GM20431 (cell line): ENCODE measurements at regions not wholly inside any gene's neighbourhood (a gene's known extent, or its start where the extent isn't known, plus 50 kb on each side); places are given as distances from the start of the nearest gene placed in this dataset.

ENCODE experiments used
- in situ Hi-C: fragments of 300-500 bp; cut with MseI, MboI; formaldehyde crosslinking; loops from one replicate; pipeline ENCODE4 v1.15.0; 2020; ENCODE audit warnings: low sequenced_read_pairs; ENCODE audit not compliant: unreplicated experiment

DNA sequence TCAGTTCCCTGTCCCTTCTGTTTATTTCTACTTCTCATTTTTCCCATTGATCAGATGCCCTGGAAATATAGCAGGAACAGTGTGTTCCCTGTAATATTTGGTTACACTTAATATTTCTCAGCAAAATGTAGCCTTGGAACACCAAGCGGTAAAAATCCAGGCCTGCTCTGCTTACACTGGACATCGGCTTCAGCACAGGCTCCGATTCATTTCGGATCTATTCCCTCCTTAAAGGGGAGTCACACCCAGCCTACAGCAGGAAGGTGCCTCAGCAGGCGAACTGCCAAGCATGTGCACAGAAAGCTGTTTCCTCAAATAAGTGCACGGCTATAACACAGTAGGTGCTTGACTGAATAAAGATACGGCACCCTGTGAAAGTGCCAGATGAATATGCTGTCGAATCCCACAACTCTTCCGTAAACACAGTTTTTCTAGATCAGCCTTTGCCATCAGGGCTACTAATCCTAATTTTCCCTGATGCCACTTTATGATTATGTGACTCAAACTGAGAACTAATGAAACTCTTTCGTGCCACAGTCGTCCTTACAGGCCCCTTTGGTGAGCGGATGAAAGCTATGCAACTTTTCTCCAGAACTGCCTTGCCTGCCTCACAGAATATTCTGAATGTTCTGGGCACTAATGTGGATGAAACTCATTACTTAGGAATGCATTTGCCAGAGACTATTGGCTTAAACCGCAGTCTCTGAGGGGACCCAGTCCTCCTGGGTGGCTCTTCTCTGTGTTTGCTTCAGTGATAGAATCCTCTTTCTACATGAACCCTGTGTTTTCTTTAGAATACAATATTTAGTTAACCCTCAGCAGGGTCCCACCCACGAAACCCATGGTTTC is 275.5 kb upstream of the RUNX1 start:
- in situ Hi-C loops: no loop called here

GRCh38 chr21:35323947-35324346 is 274.8 kb upstream of the RUNX1 start:
- in situ Hi-C loops: no loop called here

DNA sequence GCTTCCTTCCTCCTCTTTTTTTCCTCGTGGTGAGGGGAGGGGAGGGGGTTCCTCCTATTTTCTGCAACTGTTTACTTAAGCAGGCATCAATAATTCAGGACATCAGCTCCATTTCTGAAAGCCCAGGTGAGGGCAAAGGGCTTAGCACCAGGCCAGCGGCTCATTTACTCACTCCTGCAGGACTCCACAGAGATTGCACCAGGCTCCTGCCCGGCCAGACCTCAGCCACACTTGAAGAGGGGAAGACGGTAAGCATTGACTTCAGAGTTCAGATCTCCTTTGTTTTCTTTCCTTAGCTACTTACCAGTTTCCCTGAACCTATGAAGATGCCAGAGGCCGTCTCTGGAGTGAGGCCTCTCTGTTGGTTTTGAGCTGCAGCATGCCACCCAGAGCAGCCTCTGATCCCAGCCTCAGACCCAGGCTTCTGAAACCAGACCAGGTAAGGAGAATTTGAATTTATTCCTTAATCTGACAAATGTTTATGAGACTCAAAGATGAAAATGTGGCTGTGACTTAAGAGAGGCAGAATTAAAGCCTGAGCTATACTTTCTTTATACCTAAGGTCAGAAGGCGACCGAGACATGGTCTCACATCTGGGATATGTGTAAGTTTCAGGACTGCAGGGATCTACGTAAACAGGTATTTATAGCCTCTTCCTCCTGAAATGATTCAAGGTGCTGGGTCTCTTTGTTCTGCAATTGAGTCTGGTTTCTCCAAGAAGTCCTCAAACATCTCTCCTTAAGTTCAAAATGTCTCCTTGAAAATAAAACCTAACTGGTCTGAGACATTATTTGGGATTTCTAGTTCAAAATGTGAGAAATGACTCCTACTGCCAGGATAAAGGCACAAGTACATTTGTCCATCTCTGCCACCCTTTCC is 272.5 kb upstream of the RUNX1 start:
- in situ Hi-C loops: no loop called here

DNA sequence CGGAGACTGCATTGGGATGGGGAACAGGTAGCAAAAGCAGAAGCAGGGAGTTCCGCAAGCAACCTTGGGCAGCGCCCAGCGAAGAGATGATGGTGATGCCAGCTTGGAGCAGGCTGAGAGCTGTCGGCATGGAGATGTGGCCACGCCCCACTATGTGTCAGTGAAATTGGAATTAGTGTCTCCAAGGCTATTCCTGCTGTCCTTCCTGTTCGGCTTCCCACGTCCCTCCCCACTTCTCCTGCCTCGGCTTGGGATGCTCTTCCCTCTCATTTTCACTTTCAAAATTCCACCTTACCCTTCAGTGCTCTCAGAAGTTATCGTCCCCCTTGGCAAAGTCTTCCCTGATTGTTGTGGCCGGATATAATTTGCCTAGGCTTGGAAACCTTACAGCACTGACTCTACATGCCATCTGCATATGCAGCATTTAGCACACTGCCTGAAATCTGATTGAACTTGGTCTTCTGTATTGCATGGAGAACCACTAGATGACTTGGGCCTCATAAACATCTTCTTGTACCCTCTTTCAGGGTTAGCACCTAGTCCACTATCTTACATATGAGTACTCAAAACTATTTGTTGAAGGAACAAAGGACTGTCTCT is 270.7 kb upstream of the RUNX1 start:
- in situ Hi-C loops: no loop called here

DNA sequence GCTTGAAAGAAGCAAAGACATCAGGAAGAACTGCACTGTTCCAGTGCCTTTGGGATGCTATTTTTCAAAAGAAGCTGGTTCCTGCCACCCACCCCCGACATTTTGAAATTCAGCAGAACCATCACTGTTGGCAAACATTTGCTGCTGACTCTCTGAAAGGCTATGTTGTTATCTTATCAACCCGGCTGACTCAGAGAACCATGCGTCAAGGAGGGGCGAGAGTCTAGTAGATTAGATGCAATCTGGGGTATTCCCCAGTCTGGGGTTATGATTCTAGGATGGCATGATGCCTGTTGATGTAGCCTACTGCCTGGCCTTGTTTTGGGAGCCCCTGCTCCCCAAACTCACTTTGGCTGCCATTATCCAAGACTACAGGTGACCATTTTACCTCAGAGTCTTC is 267.8 kb upstream of the RUNX1 start:
- in situ Hi-C loops: no loop called here

DNA sequence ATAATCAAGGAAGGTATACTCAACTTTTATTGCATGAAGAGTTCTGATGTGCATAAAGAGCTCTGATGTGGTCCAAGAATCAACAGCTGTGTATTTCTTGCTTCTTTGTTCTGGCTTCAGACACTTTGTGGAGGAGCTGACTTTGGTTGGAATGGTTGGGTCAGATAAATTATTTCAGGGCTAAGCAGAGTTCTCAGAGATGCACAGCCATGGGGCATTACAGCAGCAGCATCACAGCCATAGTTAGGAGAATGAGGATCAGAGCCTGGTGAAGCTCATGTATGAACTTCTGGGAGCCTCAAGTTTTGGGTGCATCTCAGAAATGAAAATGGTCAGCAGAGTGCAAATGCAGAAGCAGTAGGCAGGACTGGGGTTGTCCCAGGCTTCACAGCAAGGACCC is 267.4 kb upstream of the RUNX1 start:
- in situ Hi-C loops: no loop called here

- in situ Hi-C loops: no loop called here
These were observed 265.9 kb upstream of the RUNX1 start for GRCh38 chr21:35314857-35315582.

GRCh38 chr21:35311985-35312384 is 262.9 kb upstream of the RUNX1 start:
- in situ Hi-C loops: no loop called here

DNA sequence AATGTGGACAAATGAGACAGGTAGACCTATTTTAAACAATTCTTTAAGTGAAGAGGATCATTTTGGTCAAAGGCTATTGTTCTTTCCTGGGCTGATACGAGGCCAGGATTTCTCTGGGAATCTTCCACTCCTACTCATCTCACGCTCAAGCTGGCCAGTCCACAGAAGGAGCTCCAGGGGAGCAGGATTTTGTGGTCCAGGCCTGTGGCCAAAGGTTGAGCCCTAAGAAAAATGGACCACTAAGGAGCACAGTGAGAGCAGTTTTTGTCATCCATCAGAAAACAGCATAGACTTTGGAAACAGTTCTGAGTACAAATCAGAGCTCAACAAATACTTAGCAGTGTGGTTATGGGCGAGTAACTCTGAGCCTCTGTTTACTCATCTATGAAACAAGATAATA is 260.2 kb upstream of the RUNX1 start:
- in situ Hi-C loops: no loop called here

DNA sequence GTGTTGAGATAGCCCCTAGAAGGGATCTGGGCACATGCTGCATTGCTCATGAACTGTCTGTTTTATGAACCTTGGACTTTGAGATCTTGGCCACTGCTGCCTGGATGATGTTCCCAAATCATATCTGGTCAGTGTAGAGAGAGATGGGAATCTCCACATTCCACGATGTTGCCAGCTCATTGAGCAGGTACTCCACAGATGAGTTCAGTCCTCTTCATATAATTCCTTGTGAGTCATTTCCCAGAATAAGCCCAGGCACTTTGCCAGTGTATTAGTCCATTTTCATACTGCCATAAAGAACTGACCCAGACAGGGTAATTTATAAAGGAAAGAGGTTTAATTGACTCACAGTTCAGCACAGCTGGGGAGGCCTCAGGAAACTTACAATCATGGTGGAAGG is 254.0 kb upstream of the RUNX1 start:
- in situ Hi-C loops: no loop called here

- in situ Hi-C loops: no loop called here
These were observed 249.7 kb upstream of the RUNX1 start for GRCh38 chr21:35298757-35299156.

DNA sequence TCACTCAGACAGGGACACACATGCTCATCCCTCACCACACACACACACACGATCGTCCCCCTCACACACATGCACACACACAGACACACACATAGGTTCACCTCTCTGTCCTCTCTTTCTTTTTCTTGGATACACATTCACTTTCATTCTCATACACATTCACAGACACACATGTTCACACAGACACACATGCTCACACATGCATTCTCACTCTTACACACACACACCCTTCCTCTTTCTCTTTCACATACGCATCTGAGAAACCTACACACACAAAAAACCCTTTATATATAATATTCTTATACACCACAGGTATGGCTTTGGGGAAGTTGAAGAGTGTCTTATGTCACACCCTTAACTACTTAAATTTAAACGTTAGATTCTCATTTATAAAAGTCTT is 248.6 kb upstream of the RUNX1 start:
- in situ Hi-C loops: no loop called here

DNA sequence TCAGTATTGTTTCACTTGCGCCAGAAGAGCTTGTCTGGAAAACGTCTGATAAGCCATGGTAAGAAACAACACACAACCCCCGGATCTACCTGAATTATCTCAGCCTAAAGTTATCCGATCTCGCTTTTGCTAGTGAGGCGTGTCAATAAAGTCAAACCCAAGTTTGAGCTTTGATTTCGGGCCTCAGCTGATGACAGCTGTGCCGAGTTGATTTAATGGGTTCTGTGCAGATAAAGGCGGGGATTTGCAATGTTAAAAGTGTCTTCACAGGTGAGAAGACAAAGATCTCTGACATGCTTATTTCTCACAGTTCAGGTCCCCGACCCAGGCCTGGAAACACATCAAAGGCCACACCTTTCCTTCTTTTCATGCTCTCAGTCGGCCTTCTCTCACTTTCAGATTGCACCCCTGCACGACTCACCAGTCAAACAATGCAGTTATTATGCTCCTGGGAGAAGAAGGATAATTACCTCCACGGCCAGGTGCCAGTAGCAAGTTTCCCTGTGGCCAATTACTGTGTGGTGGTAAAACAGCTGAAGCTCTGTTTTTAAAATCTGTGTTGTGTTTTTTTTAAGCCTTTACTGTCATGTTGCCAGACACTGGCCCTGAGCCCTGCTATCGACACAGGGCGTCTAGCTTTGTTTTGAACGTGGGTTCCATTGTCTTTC is 245.3 kb upstream of the RUNX1 start:
- in situ Hi-C loops: no loop called here

DNA sequence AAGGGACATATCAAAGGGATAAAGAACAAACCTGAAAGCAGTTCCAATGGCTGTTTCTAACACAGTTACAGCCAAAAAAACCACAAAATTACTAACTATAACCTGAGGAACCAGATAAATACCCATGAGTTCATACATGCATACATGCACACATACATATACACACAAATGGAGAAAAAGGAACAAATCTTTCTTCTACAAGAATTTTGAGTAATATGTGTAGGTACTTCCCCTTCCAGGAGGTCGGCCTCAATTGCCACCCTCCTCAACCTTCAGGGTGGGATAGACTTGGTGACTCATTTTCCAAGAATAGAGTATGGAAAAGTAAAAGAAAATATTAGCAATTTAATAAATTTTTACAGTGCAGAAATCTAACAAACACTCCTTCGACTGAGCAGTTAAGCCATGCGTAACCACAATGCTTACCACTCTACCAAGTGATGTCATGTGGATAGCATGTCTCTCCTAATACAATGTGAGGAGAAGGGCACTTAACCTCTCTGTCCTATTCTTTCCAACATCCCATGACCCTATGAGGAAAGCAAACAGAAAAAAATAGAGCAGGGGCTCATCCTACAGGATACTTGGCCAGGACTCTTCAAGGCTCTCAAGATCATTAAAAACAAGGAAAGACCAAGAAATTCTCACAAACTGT is 243.0 kb upstream of the RUNX1 start:
- in situ Hi-C loops: no loop called here

DNA sequence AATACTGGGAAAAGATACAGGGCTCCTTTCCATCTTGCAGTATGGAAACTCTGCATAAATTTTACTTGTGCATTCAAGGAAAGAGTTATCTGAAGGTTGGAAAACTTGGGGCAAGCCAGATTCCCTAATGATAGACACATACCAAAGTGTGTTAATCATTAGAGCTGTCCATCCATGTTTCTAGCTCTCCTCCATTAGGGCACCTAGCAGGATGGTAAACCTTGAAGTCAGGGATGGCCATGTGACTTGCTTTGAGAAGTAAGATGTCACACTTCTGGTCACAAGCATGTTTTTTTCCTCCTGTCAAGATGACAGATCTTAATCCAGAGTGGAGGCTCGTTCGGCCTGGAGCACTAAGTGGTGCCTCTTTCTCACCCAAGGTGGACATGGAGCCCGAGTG is 241.9 kb upstream of the RUNX1 start:
- in situ Hi-C loops: no loop called here

- in situ Hi-C loops: no loop called here
These were observed 239.1 kb upstream of the RUNX1 start for GRCh38 chr21:35288238-35288637.

GRCh38 chr21:35284199-35284598 is 235.1 kb upstream of the RUNX1 start:
- in situ Hi-C loops: no loop called here

- in situ Hi-C loops: no loop called here
These were observed 233.8 kb upstream of the RUNX1 start for GRCh38 chr21:35282944-35283343.

DNA sequence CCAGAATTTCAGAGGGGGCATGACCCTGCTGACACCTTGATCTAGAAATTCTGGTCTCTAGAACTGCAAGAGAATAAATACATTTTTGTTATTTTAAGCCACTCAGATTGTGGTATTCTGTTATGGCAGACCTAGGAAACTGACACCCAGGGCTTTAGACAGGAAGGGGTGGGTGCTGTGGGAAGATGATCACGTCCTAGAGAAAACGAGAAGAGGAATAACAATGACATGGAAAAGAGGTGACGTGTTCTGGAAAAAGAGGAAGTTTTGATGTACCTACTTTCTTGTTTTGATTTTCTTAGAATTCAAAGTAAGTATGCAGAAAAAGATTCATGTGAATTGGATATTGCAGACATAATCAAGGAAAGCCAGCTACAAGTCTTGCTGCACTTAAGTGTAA is 232.9 kb upstream of the RUNX1 start:
- in situ Hi-C loops: no loop called here
